ENCODE measurements at regions not wholly inside any gene's neighbourhood (a gene's known extent, or its start where the extent isn't known, plus 50 kb on each side); places are given as distances from the start of the nearest gene placed in this dataset.
"Not testable (repeated sequence)": the region's sequence is repeated elsewhere in the genome, so short reads cannot be mapped to it uniquely, and the experiment has no call there.

DNA sequence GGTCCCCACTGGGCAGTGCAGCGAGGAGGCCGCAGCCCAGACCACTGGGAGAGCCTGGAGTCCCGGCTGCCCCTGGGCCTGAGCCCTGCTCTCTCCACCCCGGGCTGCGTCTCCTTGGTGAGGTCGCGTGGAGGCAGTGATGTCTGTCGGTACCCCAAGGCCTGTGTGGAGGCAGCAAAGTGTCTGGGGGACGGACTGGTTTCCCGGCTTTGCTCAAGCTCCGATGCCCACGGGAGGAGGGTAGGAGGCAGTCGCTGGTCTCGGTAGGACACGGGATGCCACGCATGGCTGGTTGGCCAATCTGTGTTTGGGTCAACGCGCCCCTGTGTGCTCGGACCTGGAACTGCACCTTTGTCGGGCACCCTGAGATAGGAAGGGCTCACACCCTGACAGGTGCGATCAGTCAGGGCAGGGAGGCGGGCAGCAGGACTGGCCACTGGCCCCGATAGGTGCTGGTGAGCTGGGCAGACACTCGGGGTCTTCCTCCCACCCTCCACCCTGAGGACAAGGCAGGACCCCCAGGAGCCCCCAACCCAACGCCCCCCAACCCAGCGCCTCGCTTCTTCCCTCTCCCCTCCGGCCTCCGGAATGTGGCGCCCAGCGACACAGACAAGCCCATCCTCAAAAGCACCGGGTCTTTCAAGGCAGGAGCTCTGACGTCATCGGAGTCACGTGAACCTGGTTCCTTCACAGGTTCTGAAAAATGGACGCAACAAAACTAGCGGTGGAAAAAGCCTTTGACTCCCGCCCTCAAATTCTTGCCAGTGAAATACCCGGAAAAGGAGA lies 288.6 kb downstream of the NDUFA10 start:
- DNase-seq = peak; percentile 19

DNA sequence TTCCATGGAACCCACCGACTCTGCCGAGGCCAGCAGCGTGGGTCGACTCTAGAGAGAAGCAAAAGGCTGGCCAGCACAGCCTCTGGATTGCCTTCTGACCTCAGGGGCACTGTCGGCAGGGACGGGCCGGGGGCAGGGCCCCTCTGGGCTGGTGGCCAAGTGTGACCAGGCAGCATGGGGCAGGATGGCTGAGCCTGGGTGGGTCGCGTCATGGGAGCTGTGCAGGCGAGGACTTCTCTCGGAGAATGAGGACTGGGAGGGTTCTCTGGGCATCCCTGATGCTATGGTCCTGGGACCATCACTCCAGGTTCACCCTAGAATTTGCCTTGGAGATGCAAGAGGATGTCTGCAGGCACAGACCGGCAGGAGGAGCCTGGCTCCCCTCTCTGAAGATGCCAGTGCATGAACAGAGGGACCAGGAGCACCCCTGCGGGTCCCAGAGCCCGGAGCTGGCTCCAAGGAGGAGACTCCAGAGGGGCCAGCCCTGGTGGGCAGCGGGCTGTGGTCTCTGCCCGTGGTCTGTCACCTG lies 289.2 kb downstream of the NDUFA10 start:
- DNase-seq = no peak

DNA sequence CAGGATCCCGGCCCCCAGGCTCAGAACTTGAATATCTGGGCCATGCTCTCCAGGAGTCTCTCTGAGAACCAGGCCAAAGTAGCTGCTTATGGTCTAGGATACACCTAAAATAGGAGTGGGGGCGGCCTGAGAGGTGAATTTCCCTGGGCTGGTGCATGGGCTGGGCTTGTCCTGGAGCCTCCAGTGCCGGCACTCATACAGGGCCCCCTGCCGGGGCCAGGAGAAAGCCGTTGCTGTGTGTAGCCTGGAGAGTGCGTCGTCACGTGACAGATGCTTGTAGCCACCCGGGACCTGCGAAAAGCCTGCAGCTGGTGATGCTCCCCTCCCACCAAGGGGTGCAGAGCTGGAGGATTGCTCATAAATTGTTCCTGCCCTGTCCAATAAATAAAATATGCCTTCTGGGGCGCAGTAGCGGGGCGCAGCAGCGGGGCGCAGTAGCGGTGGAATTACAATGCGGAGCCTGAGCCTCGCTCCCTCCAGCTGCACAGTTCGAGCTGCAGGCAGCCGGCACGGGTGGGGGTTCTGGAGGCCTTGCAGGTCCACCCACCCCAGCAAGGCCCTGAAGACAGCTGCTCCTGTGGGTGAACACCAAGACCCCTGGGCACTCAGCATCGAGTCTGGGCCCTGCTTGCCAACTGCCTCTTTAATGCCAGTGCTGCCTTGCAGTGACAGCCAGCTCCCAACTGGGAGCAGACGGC lies 289.9 kb downstream of the NDUFA10 start:
- peak; percentile 50 for DNase-seq

DNA sequence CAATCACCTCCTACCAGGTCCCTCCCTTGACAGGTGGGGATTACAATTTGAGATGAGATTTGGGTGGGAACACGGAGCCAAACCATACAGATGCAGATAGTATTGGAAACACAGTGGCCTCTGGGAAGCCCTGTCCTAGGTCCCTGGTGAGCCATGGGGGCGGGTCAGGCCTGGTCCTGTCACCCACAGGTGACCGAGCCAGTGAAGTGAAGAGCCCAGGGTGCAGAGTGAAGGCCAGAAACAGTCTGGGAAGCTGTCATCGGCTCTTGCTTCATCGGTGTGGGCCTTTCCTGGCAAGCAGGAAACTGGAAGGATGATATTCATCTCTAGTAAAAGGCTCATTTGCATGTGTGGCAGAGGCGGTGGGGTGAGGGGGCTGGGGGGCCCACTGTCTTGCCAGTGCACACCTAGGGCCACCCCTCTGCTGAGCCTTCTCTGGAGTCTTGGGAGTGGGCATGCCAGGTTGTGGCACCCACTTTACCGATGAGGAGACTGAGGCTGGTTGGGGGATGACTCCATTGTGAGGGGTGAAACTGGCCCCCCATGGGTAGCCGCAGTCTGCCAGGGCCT lies 290.6 kb downstream of the NDUFA10 start:
- no peak for DNase-seq

DNA sequence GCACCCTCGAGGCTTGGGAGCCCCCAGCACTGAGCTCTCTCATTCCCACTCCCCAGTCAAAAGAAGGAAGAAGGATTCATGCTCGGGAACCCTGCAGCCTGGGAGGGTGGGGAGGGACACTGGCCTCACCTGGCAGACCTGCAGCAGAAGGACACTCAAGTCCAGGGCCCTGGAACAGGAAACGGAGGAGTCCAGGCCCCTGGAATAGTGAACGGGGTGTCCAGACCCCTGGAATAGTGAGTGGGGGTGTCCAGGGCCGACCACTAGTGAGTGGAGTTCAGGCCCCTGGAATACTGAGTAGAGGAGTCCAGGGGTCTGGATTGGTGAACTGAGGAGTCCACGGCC lies 292.5 kb downstream of the NDUFA10 start:
- DNase-seq = no peak

DNA sequence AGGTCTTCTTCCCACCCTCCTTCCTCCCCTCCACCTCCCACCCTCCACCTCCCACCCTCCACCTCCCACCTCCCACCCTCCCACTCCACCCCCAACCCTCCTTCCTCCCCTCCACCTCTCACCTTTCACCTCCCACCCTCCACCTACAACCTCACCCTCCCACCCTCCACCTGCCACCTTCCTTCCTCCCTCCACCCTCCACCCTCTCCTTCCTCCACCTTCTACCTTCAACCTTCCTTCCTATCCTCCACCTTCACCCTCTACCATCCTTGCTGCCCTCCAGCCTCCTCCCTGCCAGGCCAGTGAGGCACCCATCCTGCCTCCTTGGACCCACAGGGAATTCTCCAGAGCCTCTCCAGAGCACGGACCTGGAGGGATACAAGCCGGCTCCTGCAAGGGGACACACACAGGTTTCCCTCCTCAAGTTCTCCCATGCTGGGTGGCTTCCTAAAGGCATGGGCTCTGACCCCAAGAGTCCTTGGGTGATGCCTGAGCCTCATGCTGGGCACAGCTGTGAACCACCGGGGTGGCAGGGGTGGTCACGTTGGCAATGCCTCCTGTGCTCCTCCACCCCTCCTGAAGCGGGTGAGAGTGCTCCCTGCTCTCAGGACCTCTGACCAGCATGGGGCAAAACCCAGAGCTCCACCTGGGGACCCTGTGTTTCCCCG lies 293.0 kb downstream of the NDUFA10 start:
- DNase-seq = no peak

DNA sequence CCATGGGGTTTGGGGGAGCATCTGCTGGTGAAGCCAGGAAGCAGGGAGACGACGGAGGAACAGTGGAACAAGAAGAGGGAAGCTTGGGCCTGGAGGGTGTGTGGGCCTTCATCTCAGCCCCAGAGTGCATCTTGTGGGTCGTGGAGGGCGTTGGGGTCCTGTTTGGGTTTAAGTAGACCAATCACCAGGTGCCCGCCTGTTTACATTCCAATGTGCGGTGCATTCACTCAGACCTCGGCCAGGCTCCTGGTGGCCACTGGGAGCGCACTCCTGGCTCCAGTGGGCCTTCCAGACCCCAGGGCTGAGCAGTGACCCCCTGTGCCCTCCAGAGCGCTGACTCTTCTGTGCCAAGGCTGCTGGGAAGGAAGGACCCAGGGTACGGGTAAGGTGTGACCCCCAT lies 293.7 kb downstream of the NDUFA10 start:
- DNase-seq = no peak

DNA sequence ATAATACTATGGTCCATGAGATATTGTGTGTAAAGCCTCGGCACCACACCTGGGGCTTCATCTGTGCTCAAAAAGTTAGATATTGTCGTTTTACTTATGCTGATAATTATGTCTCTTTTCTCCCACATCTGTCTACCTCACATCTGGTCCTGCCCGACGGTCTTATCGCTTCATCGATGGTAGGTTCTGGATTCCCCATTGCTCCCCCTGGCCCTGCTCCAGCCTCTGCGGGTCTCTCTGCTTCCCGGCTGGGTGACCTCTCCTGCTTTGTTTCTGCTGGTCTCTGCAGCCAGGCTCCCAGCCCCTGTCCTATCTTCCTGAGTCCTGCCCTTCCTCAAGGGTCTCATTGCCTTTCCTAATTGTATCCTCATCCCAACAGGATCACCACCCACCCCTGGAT lies 294.2 kb downstream of the NDUFA10 start:
- DNase-seq = no peak

DNA sequence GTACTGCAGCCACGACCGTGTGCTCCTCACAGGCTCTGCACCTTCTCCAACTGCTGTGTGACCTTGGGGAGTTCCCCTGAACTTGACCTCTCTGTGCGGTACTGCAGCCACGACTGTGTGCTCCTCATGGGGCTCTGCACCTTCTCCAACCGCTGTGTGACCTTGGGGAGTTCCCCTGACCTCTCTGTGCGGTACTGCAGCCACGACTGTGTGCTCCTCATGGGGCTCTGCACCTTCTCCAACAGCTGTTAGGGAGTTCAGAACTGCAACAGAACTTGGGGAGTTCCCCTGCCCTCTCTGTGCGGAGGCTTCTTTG lies 294.6 kb downstream of the NDUFA10 start:
- DNase-seq = not testable (repeated sequence)

DNA sequence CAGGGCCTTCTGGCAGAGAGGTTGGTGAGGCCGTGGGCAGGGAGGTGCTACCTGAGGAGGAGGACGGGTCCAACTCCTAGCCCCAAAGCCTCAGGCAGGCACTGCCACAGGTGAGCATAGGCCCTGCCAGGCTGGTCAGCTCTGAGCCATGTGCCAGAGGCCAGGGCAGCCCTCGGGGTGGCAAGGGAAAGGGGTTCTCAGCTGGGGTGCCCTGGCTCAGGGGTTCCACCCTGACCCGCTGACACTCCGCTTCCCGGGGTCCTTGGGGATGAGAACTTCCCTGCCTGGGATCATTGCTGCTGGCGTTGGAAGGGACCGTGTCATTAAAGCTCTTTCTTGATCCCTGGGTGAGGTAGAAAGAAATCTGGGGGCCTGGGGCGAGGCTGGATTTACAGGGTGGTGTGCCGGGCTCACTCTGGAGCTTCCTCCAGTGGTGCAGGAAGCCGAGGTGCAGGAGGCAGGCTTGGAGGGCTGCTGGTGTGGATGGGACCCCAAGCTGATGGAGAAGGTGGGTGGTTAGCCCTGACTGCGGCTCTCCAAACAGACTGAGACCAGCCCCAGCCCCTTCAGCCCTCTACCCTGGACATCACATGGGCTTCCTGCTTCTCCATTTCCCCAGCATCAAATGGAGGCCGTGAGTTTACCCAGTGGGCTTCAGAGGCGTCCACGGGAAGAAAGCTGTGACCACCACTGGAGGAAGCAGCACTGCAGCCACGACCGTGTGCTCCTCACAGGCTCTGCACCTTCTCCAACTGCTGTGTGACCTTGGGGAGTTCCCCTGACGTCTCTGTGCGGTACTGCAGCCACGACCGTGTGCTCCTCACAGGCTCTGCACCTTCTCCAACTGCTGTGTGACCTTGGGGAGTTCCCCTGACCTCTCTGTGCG lies 295.2 kb downstream of the NDUFA10 start:
- no peak for DNase-seq

DNA sequence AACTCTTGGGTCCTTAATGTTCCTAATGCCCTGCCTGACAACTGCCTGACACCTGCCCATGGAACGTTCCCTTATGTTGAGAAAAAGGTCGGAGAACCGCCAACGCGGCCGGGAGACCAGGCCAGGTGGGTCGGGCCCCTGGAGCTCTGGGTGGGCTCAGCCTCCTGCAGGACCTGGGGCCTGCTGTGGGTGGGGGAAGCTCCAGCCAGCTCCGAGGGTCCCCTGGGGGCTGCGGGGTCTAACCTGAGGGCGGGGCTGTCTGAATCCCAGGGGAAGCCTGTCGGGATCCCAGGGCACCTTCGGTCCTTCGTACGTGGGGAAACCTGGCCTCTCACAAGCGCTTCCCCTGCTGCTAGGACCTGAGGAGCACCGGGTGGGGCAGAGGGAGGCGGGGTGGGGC lies 296.0 kb downstream of the NDUFA10 start:
- DNase-seq = no peak

DNA sequence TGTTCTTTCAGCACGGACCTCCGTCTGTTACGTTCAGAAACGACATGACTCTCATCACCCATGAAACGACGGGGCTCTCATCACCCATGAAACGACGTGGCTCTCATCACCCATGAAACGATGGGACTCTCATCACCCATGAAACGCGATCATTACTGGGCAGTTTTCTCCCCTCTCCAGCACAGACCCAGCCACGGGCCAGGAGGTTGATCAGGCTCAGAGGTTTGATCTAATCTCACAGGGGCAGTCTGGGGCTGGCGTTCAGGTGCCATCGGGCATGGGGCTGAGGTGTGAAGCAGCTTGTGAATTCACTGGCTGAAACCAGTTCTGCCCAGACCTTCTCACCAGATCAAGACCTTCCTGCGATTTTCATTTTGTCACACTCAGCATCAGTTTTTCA lies 296.4 kb downstream of the NDUFA10 start:
- DNase-seq = no peak

DNA sequence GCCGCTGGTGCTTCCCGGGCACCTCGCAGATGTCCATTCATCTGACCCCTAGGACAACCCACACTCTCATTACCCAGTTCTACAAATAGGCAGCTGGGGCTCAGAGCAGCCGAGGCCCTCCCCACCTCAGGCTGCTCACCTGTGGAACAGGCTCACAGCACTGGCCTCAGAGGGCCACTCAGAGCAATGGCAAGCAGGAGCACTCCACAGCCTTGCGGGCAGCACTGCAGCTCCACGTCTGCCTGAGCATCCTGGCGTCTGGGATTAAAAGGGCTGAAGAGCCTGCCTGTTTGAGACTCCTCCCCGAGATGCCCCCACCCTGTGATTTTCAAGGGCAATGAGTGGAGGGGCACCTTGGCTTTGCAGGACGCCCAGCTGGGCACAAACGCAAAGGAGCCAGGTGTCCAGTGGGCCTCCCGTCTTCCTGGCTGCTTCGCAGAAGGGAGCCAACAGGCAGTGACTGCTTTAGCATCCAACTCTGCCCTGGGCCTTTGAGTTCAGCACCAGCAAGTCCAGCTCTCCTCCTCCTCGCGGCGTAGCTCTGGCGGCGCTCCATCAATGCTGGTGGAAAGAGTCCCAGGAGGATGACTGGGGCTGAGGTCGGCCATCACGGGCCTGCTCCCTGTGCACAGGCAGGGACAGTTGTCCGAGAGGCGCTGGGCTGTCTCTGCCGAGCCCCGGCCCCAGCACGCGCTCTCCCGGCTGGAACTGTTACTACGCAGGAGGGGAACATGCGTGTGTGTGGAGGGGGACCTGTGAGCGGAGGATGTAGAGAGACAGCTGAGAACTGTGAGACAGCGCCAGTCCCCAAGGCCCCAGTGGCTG lies 297.2 kb downstream of the NDUFA10 start:
- DNase-seq = no peak

DNA sequence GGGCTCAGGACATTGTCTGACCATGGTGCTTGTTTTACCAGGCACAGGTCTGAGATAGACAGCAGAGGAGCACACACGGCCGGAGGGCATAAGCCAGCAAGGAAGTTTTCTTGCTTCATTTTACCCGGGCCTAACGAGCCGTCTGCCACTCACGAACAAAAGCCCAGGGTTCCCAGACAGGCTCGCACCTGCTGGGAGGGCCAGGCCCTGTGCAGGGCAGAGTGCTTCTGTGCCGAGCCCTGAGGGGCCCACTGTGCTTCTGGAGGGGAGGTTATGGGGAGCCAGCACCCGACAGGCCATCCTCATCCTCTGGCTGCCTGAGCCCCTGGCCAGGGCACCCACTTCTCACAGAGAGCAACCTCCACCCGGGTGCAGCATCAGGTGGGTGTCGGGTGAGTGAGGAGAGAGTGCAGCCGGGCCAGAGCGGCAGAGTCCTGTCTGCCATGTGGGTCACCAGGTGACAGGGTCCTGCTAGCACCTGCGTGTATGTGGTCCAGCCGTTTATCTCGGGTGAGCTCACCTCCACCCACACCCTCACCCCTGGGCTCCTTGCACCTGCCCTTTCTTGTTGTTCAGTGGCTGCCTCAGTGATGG lies 297.9 kb downstream of the NDUFA10 start:
- no peak for DNase-seq

DNA sequence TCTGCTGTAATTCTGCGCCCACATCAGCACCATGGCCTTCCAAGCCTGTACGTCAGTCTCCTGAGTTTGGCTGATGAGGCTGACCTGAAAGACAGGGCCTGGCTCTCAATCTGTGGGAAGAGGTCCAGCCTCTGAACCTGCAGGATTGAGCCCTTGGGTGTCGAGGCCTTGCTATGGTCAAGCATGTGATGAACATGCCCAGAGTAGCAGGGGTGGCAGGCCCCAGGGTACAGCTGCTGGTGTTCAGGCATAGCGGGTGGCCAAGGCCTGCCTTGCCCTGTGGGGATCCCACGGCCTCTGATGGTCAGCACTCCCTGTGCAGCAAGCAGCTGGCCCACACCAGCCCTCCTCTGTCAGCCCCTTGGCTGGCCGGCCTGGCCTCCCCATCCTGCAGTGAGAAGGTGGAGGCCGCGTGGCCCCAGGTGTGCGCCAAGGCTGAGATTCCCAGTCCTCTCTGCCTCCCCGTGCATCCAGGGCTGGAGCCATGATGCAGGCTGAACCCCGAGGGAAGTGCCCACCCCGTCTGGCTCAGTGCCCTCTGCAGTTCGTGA lies 298.4 kb downstream of the NDUFA10 start:
- no peak for DNase-seq

DNA sequence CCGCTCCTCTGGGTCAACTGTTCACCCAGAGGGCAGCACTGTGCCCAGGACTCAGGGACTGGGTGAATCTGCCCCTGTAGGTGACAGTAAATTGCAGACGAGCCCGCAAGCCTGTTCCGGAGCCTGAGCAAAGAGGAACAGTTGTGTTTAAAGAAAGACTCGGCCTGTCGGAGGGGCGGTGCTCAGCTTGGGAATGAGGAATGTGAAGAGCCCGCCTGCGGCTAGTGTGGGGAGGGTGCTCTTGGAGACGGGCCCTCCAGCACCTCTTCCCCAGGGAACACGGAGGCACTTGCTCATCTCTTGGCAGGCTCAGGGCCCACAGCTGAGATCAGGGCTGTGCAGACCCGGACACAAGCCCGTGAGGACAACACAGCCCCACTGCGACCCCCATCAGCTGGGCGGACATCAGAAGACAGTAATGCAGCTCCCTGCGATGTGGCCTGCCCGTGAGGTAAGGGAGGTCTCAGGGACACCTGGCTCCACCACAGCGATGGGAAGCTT lies 299.0 kb downstream of the NDUFA10 start:
- DNase-seq = no peak

DNA sequence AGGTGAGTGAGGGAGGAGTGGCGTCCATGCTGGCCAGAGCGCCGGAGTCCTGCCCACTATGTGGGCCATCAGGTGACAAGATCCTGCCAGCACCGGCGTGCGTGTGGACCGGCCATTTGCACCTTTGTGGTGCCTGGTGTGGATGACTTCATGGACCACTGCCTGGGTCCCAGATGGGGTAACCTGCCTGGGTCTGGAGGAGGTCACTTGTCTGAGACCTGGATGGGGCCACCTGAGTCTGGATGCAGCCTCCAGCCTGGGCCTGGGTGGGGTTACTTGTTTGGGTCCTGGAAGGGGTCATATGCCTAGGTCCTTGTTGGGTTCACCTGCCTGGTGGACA lies 299.6 kb downstream of the NDUFA10 start:
- DNase-seq = no peak

DNA sequence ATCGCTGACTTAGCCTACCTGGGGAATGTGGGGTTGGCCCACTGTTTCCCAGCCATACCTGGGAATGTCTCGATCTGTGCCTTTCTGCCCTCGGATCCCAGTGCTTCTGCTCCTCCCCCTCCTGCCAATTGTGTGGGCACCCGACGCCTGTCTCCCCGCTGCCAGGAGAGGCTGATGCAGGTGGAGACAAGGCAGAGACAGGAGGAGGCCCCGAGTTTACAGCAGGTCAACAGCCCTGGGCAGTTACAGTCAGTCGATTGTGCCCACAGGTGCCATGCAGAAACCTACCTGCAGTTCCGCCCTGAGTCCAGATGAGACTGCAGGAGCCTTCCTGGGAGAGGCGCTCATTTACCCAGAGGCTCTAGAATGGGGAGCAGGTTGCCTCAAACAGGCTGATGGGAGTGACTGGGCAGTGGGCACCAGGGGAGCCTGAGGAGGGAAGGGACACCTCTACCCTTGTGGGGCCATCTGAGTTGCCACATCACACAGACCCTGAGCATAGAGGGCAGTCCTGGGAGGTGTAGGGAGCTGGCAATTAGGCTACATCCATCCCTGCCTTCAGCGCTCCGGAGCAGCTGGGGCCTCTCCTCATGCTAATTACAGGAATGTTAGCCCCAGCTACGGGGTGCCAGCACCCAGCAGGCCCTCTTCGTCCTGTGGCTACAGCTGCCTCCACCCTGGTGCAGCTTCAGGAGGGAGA lies 300.1 kb downstream of the NDUFA10 start:
- DNase-seq = no peak

DNA sequence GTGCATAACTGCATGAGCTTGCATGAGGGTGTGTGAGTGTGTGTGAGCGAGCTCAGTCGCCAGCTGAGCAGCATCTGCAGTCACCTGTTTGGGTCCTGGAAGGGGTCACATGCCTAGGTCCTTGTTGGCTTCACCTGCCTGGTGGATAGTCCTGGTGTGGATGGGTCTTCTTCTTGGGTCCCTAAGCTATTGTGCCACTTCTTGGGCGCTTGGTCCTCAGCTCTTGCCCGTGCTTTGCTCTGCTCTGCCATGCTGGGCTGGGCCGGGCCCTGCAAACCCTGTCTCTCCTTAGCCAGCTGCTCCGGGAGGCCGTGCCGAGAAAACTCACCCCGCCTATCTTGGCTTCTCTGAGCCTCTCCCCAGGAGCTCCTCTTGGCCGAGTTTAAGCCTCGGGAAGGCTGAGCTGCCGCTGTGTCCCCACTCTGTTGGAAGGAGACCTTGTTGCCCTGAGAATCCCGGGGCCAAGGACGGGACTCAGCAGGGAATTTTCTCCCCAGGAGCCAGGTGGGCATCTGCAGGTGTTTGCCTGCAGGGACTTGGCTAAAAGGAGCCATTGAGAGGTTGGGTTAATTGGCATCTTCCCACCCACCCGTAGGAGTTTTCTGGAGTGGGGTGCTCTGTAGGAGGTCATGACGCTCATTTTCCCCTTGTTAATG lies 300.8 kb downstream of the NDUFA10 start:
- no peak for DNase-seq
